ENCODE measurements at regions not wholly inside any gene's neighbourhood (a gene's known extent, or its start where the extent isn't known, plus 50 kb on each side); places are given as distances from the start of the nearest gene placed in this dataset.
"Not testable (repeated sequence)": the region's sequence is repeated elsewhere in the genome, so short reads cannot be mapped to it uniquely, and the experiment has no call there.

- no peak for DNase-seq (ENCODE audit: low read depth in 1 of 2, low spot score in 1 of 2)
- TF ChIP-seq GABPA (IDR thresholded peaks at IDR 0.05; ENCODE audit: low read depth) (no peak), POLR2AphosphoS5 (IDR thresholded peaks at IDR 0.05; ENCODE audit: low read depth) (no peak), SPI1 (IDR thresholded peaks at IDR 0.05; ENCODE audit: borderline replicate concordance, low read depth) (no peak)
- TF ChIP-seq, protein P1, sequence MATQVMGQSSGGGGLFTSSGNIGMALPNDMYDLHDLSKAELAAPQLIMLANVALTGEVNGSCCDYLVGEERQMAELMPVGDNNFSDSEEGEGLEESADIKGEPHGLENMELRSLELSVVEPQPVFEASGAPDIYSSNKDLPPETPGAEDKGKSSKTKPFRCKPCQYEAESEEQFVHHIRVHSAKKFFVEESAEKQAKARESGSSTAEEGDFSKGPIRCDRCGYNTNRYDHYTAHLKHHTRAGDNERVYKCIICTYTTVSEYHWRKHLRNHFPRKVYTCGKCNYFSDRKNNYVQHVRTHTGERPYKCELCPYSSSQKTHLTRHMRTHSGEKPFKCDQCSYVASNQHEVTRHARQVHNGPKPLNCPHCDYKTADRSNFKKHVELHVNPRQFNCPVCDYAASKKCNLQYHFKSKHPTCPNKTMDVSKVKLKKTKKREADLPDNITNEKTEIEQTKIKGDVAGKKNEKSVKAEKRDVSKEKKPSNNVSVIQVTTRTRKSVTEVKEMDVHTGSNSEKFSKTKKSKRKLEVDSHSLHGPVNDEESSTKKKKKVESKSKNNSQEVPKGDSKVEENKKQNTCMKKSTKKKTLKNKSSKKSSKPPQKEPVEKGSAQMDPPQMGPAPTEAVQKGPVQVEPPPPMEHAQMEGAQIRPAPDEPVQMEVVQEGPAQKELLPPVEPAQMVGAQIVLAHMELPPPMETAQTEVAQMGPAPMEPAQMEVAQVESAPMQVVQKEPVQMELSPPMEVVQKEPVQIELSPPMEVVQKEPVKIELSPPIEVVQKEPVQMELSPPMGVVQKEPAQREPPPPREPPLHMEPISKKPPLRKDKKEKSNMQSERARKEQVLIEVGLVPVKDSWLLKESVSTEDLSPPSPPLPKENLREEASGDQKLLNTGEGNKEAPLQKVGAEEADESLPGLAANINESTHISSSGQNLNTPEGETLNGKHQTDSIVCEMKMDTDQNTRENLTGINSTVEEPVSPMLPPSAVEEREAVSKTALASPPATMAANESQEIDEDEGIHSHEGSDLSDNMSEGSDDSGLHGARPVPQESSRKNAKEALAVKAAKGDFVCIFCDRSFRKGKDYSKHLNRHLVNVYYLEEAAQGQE (IDR thresholded peaks at IDR 0.05; ENCODE audit: insufficient replicate concordance, low read depth): no peak
- TF ChIP-seq, protein P2, sequence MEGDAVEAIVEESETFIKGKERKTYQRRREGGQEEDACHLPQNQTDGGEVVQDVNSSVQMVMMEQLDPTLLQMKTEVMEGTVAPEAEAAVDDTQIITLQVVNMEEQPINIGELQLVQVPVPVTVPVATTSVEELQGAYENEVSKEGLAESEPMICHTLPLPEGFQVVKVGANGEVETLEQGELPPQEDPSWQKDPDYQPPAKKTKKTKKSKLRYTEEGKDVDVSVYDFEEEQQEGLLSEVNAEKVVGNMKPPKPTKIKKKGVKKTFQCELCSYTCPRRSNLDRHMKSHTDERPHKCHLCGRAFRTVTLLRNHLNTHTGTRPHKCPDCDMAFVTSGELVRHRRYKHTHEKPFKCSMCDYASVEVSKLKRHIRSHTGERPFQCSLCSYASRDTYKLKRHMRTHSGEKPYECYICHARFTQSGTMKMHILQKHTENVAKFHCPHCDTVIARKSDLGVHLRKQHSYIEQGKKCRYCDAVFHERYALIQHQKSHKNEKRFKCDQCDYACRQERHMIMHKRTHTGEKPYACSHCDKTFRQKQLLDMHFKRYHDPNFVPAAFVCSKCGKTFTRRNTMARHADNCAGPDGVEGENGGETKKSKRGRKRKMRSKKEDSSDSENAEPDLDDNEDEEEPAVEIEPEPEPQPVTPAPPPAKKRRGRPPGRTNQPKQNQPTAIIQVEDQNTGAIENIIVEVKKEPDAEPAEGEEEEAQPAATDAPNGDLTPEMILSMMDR (IDR thresholded peaks at IDR 0.05; ENCODE audit: insufficient read depth, low read length): no peak
- H3K27ac ChIP-seq (replicated peaks): no peak overlapping the region
- H3K27me3 ChIP-seq (ENCODE audit: insufficient read depth, poor library complexity, severe bottlenecking): no peaks in the 10 kb centered on the region
- H3K4me3 ChIP-seq (replicated peaks; ENCODE audit: insufficient read depth, low read length): no peak overlapping the region
Measured at GRCh38 chr3:124346487-124346886, 354.6 kb upstream of the ROPN1 start.

DNA sequence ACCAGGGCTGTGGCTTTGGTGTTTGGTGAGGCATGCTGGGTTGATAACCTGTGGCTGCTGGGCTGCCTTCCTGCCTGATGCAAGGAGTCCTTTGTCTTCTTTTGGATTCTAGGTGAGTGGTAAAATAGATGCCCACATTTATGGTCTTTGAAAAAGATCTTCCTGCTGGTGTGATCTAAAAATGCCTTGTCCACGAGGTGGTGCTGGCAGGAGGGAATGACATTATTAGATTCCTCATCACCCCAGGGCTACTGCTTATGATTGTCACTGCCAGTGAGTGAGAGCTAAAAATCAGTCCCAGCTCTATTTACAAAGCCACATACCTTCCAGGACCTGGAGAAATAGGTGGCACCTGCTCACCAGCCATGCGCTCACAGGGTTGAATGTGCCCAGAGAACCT is 355.5 kb upstream of the ROPN1 start:
- no peaks in the 10 kb centered on the region for H3K27me3 ChIP-seq (ENCODE audit: insufficient read depth, poor library complexity, severe bottlenecking)
- no peak for DNase-seq (ENCODE audit: low read depth in 1 of 2, low spot score in 1 of 2)
- TF ChIP-seq SPI1 (IDR thresholded peaks at IDR 0.05; ENCODE audit: borderline replicate concordance, low read depth) (no peak), GABPA (IDR thresholded peaks at IDR 0.05; ENCODE audit: low read depth) (no peak), POLR2AphosphoS5 (IDR thresholded peaks at IDR 0.05; ENCODE audit: low read depth) (no peak)
- TF ChIP-seq, protein P1 (IDR thresholded peaks at IDR 0.05; ENCODE audit: insufficient replicate concordance, low read depth): no peak
- TF ChIP-seq, protein P2 (IDR thresholded peaks at IDR 0.05; ENCODE audit: insufficient read depth, low read length): no peak

DNA sequence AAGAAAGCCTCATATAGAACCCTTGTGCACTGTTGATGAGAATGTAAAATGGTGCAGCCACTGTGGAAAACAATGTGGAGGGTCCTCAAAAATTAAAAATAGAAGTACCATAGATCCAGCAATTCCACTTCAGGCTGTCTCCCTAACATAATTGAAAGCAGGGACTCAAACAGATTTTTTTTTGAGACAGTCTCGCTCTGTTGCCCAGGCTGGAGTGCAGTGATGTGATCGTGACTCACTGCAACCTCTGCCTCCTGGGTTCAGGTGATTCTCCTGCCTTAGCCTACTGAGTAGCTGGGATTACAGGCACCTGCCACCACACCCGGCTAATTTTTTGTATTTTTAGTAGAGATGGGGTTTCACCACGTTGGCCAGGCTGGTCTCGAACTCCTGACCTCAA is 356.6 kb upstream of the ROPN1 start:
- H3K27me3 ChIP-seq (ENCODE audit: insufficient read depth, poor library complexity, severe bottlenecking); H3K4me3 ChIP-seq (replicated peaks; ENCODE audit: insufficient read depth, low read length); DNase-seq (ENCODE audit: low read depth in 1 of 2, low spot score in 1 of 2); H3K27ac ChIP-seq (replicated peaks): not testable (repeated sequence)

More for the DNA sequence above, 355.5 kb upstream of the ROPN1 start:
- H3K27ac ChIP-seq (replicated peaks): no peak overlapping the region
- H3K4me3 ChIP-seq (replicated peaks; ENCODE audit: insufficient read depth, low read length): no peak overlapping the region

DNA sequence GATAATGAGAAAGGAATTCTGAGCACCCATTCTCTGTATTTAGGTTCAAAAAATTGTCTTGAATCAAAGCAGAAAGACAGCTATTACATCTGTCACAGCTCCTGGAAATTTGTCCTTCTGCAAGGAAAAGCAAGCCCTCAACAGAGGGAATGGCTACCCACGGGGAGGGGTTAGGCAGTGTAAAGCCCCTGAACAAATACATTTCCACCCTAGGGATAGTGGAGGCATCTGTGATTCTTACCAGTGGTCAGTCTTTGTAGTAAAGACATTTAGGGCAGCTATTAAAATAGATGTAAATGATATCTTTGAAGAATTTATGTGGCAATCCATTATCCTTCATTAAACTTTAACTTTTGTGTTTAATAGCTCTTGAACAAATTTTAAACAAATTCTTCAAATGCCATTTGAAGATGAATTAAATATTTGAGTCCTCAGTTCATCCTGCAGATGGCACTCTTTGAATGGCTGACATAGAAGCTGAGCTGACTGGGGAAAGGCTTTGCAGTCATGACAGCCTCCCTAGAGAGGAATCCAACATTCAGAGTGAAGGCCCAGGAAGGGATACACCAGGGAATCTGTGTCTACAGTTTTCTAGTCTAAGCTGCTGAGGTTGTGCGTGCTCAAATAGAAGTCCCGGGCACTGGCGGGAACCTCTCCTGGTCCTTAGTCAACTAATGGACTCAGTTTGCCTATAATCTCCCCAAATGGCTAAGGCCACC is 359.7 kb upstream of the ROPN1 start:
- Histone ChIP-seq H3K4me3 (replicated peaks; ENCODE audit: insufficient read depth, low read length) (no peak overlapping the region), H3K27ac (replicated peaks) (no peak overlapping the region)

More for the DNA sequence above, 359.7 kb upstream of the ROPN1 start:
- TF ChIP-seq, protein P2 (IDR thresholded peaks at IDR 0.05; ENCODE audit: insufficient read depth, low read length): peak; percentile 22
- TF ChIP-seq SPI1 (IDR thresholded peaks at IDR 0.05; ENCODE audit: borderline replicate concordance, low read depth) (no peak), POLR2AphosphoS5 (IDR thresholded peaks at IDR 0.05; ENCODE audit: low read depth) (no peak)
- peak in 1 of 2 experiments; percentile 3 for DNase-seq (ENCODE audit: low read depth in 1 of 2, low spot score in 1 of 2)
- peaks cover 9% of the 10 kb centered on the region for H3K27me3 ChIP-seq (ENCODE audit: insufficient read depth, poor library complexity, severe bottlenecking)
